ENCODE measurements at regions not wholly inside any gene's neighbourhood (a gene's known extent, or its start where the extent isn't known, plus 50 kb on each side); places are given as distances from the start of the nearest gene placed in this dataset.

DNA sequence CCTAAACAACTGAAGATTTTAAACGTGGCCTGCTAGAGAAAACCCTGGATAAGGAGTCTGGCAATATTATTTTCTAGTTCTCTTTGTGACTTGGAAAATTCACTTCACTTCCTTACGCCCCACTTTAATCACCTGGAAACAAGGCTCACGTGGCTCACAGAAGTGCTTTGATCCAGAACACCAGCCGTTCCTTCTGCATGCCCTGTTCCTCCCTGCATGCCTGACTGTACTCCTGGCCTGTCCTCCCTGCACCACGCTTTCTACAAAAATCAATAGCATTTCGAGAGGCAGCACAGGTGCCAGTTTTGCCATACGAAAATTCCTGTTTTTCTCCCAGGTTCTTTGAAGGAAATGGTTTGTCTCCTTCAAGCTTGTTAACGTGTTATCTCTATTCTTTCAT is 474.2 kb upstream of the RGMA start:
- Histone ChIP-seq H3K4me3 (ENCODE audit: low read depth in 1 of 2, low read length in 2 of 2) (no peak overlapping the region), H3K9me3 (ENCODE audit: insufficient read depth, low read length, severe bottlenecking) (no peaks in the 10 kb centered on the region), H3K4me2 (ENCODE audit: insufficient read depth, low read length) (no peak overlapping the region), H3K27ac (ENCODE audit: low read length) (no peak overlapping the region), H2AFZ (ENCODE audit: low read depth, low read length) (no peak overlapping the region), H3K4me1 (ENCODE audit: insufficient read depth, low read length) (peaks cover 19% of the 10 kb centered on the region), H3K9ac (ENCODE audit: low read depth, low read length) (no peak overlapping the region), H4K20me1 (ENCODE audit: insufficient read depth, low read length) (no peaks in the 10 kb centered on the region), H3K79me2 (ENCODE audit: insufficient read depth, low read length) (no peaks in the 10 kb centered on the region), H3K36me3 (ENCODE audit: insufficient read depth, low read length) (no peaks in the 10 kb centered on the region), H3K27me3 (ENCODE audit: insufficient read depth, low read length, poor library complexity) (no peaks in the 10 kb centered on the region)
- no peak for DNase-seq
- no peak for TF ChIP-seq EZH2 (IDR thresholded peaks at IDR 0.05; ENCODE audit: borderline replicate concordance, low read depth, low read length, severe bottlenecking)
- TF ChIP-seq, protein P1, sequence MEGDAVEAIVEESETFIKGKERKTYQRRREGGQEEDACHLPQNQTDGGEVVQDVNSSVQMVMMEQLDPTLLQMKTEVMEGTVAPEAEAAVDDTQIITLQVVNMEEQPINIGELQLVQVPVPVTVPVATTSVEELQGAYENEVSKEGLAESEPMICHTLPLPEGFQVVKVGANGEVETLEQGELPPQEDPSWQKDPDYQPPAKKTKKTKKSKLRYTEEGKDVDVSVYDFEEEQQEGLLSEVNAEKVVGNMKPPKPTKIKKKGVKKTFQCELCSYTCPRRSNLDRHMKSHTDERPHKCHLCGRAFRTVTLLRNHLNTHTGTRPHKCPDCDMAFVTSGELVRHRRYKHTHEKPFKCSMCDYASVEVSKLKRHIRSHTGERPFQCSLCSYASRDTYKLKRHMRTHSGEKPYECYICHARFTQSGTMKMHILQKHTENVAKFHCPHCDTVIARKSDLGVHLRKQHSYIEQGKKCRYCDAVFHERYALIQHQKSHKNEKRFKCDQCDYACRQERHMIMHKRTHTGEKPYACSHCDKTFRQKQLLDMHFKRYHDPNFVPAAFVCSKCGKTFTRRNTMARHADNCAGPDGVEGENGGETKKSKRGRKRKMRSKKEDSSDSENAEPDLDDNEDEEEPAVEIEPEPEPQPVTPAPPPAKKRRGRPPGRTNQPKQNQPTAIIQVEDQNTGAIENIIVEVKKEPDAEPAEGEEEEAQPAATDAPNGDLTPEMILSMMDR (IDR thresholded peaks at IDR 0.05; ENCODE audit: borderline replicate concordance, extremely low read depth, low read length, poor library complexity, severe bottlenecking) = no peak
- no peak for ATAC-seq (ENCODE audit: insufficient read depth, low read depth)

DNA sequence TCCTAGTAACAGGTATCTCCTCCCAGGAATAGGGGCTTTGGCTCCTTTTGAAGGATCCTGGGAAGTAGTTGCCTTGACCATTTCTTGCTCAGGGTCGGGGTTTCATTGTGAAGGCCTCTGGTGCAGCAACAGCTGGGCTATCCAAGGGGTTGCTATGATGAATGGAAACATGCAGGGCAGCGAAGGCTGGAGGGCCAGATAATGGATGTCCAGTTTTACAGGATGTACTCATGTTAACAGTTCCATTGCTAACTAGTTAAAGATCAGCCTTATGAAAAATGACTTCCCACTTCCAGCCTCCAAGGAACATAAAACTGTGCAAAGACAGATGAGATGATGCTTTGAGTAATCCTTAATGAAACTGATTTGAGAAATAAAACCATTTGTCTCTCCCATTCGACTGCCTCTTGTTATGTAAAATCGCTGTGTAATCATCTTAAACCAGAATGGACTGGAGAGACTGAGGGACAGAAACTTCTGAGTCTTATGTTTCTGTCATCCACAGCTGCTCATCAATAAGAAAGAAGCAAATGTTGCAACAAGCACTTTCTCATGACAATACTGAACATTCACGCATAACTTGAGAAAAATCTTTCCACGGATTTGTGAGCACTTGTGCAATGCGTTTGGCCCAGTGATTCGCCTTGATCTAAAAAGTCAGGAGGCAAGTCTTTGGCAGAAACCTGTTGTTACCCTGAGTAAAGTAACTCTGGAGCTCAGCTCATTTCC is 473.5 kb upstream of the RGMA start:
- Histone ChIP-seq H3K9me3 (ENCODE audit: insufficient read depth, low read length, severe bottlenecking) (no peaks in the 10 kb centered on the region), H3K27me3 (ENCODE audit: insufficient read depth, low read length, poor library complexity) (no peaks in the 10 kb centered on the region), H3K79me2 (ENCODE audit: insufficient read depth, low read length) (no peaks in the 10 kb centered on the region), H3K4me3 (ENCODE audit: low read depth in 1 of 2, low read length in 2 of 2) (no peak overlapping the region), H4K20me1 (ENCODE audit: insufficient read depth, low read length) (no peaks in the 10 kb centered on the region), H3K4me1 (ENCODE audit: insufficient read depth, low read length) (peaks cover 24% of the 10 kb centered on the region), H3K27ac (ENCODE audit: low read length) (no peak overlapping the region), H3K36me3 (ENCODE audit: insufficient read depth, low read length) (no peaks in the 10 kb centered on the region), H2AFZ (ENCODE audit: low read depth, low read length) (no peak overlapping the region), H3K9ac (ENCODE audit: low read depth, low read length) (no peak overlapping the region), H3K4me2 (ENCODE audit: insufficient read depth, low read length) (no peak overlapping the region)
- no peak for ATAC-seq (ENCODE audit: insufficient read depth, low read depth)
- no peak for DNase-seq
- no peak for TF ChIP-seq EZH2 (IDR thresholded peaks at IDR 0.05; ENCODE audit: borderline replicate concordance, low read depth, low read length, severe bottlenecking)
- TF ChIP-seq, protein P1 (IDR thresholded peaks at IDR 0.05; ENCODE audit: borderline replicate concordance, extremely low read depth, low read length, poor library complexity, severe bottlenecking) = no peak

DNA sequence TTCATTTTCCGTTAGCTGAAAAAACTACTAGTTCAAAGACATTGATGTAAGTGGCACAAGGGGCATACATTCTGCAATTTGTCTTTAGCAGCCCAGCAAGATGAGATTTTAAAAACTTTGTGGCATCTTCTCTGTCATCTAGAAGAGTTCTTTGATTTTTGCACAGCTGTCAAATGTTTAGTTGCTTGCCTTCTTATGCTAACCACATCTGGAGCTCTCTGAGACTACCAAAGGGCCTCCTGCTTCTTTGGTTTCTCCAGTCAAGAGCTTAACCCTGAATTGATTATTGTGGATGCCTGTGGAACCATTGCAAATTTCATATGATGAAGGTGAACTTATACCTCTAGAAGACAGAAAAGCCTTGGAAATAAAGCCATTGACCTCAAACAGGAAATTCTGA is 468.7 kb upstream of the RGMA start:
- H3K4me2 ChIP-seq (ENCODE audit: insufficient read depth, low read length) = no peak overlapping the region
- peaks cover 32% of the 10 kb centered on the region for H3K4me1 ChIP-seq (ENCODE audit: insufficient read depth, low read length)
- peak overlapping the region; percentile 0; the same call in 1 of the 2 replicates for H3K27ac ChIP-seq (ENCODE audit: low read length)
- no peak for TF ChIP-seq EZH2 (IDR thresholded peaks at IDR 0.05; ENCODE audit: borderline replicate concordance, low read depth, low read length, severe bottlenecking)
- TF ChIP-seq, protein P1 (IDR thresholded peaks at IDR 0.05; ENCODE audit: borderline replicate concordance, extremely low read depth, low read length, poor library complexity, severe bottlenecking) = no peak
- no peaks in the 10 kb centered on the region for H3K36me3 ChIP-seq (ENCODE audit: insufficient read depth, low read length)
- H3K79me2 ChIP-seq (ENCODE audit: insufficient read depth, low read length) = no peaks in the 10 kb centered on the region
- H2AFZ ChIP-seq (ENCODE audit: low read depth, low read length) = no peak overlapping the region
- H3K9me3 ChIP-seq (ENCODE audit: insufficient read depth, low read length, severe bottlenecking) = no peaks in the 10 kb centered on the region
- peak; percentile 25 for DNase-seq
- ATAC-seq (ENCODE audit: insufficient read depth, low read depth) = peak; percentile 84
- no peaks in the 10 kb centered on the region for H3K27me3 ChIP-seq (ENCODE audit: insufficient read depth, low read length, poor library complexity)
- H3K9ac ChIP-seq (ENCODE audit: low read depth, low read length) = no peak overlapping the region
- no peaks in the 10 kb centered on the region for H4K20me1 ChIP-seq (ENCODE audit: insufficient read depth, low read length)
- no peak overlapping the region for H3K4me3 ChIP-seq (ENCODE audit: low read depth in 1 of 2, low read length in 2 of 2)
